Left ventricle myocardium superior (tissue), 1 donor: ENCODE measurements at regions not wholly inside any gene's neighbourhood (a gene's known extent, or its start where the extent isn't known, plus 50 kb on each side); places are given as distances from the start of the nearest gene placed in this dataset.

Experiments used
- ATAC-seq: fragments of 200-7000 bp; cut with Tn5 transposase; one replicate; pipeline ENCODE4 v1.9.1; 2020; ENCODE audit warnings: mild to moderate bottlenecking, moderate library complexity
- DNase-seq: peaks from one replicate; pipeline ENCODE4 v3.0.0-alpha.2; 2020
- intact Hi-C: fragments of 100-400 bp; cut with micrococcal nuclease; formaldehyde crosslinking; loops from one replicate; pipeline ENCODE4 v1.11.0; 2022
- donor health status: DM: no; HTN: yes; CAD: no; lungs with severe emphysema.

GRCh38 chr18:34550156-34550555 is 159.9 kb upstream of the DTNA start:
- intact Hi-C loops: no loop called here
- no peak for DNase-seq
- no peak for ATAC-seq

- intact Hi-C loops: no loop called here
- ATAC-seq: peak; percentile 77
- DNase-seq: no peak
Measured at GRCh38 chr18:34550902-34551301, 159.2 kb upstream of the DTNA start.

- ATAC-seq (peak; percentile 54), DNase-seq (no peak)
- intact Hi-C loops: no loop called here
Measured at GRCh38 chr18:34551824-34552223, 158.3 kb upstream of the DTNA start.

DNA sequence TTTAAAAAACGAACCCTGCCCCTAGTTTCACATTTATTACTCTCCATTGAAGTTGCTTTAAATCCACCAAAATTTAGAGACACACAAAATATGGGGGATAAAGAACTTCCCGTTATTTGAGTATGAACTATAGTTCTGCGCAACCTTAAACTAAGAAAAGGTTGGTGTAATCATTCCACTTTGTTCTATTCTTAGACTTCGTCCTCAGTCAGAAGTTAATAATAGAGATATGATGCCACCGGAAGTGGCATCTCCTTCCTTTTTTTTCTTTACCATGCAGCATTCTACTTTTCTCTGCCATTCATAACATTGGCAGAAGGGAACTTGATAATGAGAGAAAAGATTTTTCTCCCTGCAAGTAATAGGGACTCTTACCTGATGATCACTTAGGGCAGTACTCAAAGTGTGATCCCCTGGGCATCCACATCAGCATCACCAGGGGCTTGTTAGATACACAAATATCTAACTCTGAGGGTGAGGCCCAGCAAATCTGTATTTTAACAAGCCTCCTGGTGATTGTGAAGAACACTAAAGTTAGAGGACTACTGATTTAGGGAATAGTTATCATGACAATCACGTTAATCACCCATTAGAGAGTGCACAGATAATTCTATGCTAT is 147.7 kb upstream of the DTNA start:
- DNase-seq (no peak), ATAC-seq (peak; percentile 88)
- intact Hi-C loops: no loop called here

DNA sequence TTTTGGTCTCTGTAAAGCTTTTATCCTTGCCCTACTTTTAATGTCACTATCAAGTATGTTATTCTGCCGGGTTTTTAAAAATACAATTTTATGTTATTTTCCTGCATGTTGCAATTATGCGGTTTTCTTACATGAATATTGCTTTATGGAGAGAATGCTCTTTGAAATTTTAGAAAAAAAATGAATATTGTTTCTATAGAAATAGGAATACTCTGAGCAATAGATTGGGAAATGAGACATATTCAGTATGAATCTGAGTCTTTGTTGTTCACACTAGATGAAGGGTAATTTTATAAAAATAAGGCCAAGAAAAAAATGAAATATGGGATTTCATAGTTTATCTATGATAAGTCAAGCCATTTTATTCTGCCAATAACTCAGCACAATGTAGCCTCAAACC is 142.2 kb upstream of the DTNA start:
- DNase-seq: no peak
- intact Hi-C loops: no loop called here
- no peak for ATAC-seq

DNA sequence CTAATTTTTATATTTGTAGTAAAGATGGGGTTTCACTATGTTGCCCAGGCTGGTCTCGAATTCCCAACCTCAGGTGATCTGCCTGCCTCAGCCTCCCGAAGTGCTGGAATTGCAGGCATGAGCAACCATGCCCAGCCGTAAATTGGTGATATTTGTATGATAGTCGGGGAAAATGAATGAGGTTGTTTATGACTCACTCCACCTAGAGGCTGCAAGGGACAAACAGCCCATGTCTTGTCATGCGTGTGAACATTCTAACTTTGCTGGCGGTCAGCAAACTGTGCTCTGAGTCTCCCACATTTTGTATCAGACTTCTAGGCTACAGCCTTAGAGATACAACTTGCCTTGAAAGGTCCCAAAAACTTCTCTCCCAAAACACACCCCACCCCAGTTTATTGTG is 133.5 kb upstream of the DTNA start:
- intact Hi-C loops: no loop called here
- DNase-seq: no peak
- no peak for ATAC-seq

DNA sequence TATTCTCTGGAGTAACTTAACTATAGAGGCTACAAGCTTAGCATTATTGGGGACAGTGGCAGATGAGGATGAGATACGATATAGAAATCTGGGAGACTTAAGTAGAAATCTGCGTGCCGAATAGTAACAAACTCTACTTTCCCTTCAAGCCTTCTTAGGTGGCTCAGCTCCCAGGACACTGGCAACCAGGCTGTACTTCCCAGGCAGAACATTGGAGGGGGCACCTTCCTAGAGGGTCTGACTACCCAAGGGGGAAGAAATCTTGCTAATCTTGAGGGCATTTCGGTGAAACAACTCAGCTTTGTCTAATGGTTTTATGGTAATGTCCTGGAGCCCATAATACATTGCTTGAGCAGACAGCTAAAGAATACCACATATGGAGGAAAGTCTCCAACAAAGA is 126.2 kb upstream of the DTNA start:
- no peak for ATAC-seq
- intact Hi-C loops: no loop called here
- no peak for DNase-seq

GRCh38 chr18:34590503-34590902 is 119.6 kb upstream of the DTNA start:
- intact Hi-C loops: loop anchor here (5.0 kb wide), 1 partner anchor 93 kb away; no protein-coding TSS in a partner anchor
- no peak for DNase-seq
- ATAC-seq: no peak

- DNase-seq: no peak
- intact Hi-C loops: loop anchor here (5.0 kb wide), 1 partner anchor 95 kb away; no protein-coding TSS in a partner anchor
- ATAC-seq: peak; percentile 14
Measured at GRCh38 chr18:34591920-34592444, 118.1 kb upstream of the DTNA start.

DNA sequence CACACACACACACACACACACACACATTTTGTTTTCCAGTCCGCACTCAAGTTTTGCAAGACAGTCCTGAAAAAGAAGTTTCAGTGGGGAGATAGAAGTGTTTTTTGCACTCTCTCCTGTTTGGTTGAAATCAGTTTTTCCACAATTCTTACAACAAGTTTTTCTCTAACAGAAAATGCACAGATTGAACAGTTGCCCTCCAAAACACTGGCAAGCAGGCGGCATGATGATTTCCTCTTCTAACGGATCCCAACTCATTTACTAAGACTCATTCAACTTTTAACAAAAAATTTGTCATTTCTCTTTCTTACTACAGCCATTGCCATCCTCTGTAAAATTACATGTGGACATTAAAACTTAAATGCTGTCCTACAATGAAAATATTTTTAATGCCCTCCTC is 117.6 kb upstream of the DTNA start:
- intact Hi-C loops: loop anchor here (5.0 kb wide), 1 partner anchor 95 kb away; no protein-coding TSS in a partner anchor
- ATAC-seq: no peak
- no peak for DNase-seq

- intact Hi-C loops: loop anchor here (5.0 kb wide), 1 partner anchor 96 kb away; no protein-coding TSS in a partner anchor
- ATAC-seq (peak; percentile 93), DNase-seq (peak; percentile 69)
Measured at GRCh38 chr18:34592961-34593382, 117.1 kb upstream of the DTNA start.

DNA sequence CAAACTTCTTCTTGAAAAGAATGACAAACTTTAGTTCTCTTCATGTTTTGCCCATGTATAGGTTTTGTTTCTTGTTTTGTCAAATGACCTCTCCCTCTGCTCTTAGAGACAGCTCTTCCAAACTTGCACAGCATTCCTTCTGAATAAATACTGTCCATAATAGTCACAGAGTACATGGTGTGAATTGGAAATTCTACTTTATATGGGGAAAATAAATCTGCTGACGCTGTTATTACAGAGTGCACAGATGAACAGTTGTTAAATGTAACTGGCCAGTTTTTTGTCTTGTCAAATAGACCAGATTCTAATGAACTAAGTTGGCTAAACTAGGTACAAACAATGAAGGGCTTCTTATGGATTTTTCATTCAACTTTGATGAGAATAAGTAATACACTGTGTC is 115.8 kb upstream of the DTNA start:
- DNase-seq (no peak), ATAC-seq (peak; percentile 11)
- intact Hi-C loops: loop anchor here (5.0 kb wide), 1 partner anchor 97 kb away; no protein-coding TSS in a partner anchor

- ATAC-seq (peak; percentile 8), DNase-seq (no peak)
- intact Hi-C loops: no loop called here
Measured at GRCh38 chr18:34595690-34596089, 114.4 kb upstream of the DTNA start.

DNA sequence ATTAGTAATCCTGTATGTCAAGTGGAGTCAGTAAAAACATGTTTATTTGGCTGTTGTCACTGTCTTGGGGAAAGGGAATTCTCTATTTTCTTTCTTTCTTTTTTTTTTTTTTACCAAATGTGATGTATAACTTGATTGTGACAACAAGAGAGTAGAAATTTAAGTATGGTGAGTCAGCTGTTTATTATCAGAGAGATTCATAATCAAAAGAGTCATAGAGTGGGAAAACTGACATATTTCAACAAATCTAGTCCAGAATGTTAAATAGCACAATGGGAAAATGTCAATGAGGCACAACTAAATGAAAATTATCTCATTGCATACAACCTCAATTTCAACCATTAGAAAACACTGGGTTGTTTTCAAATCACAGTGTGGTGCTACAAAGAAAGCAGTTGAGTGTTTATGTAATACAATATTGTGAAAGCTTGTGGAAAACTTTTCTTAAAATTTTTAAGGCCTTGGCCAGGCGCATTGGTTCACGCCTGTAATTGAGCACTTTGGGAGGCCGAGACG is 111.9 kb upstream of the DTNA start:
- no peak for DNase-seq
- ATAC-seq: no peak
- intact Hi-C loops: no loop called here

DNA sequence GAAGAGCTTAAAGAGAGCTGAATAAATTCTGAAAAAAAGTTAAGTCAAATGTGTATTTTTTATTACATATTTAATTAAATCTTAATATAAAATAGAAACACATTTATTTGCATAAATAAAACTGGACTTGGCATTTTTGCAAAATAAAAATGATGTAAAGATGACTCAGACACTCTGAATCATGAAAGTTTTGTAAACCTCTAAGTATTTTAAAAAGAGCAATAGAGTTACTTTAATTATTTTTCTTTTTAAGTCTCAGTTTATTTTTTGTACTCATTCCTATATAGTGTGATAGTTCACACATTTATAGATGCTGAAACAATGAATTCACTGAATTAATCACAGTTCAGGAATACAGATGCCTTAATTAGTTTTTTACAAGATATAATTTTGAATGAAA is 109.9 kb upstream of the DTNA start:
- DNase-seq: no peak
- intact Hi-C loops: no loop called here
- no peak for ATAC-seq

GRCh38 chr18:34600874-34601656 is 109.0 kb upstream of the DTNA start:
- intact Hi-C loops: no loop called here
- no peak for DNase-seq

GRCh38 chr18:34604591-34604990 is 105.5 kb upstream of the DTNA start:
- ATAC-seq (no peak), DNase-seq (no peak)
- intact Hi-C loops: no loop called here

More at GRCh38 chr18:34600874-34601656, 109.0 kb upstream of the DTNA start:
- peak; percentile 45 for ATAC-seq

GRCh38 chr18:34606851-34607250 is 103.2 kb upstream of the DTNA start:
- ATAC-seq (no peak), DNase-seq (no peak)
- intact Hi-C loops: no loop called here

DNA sequence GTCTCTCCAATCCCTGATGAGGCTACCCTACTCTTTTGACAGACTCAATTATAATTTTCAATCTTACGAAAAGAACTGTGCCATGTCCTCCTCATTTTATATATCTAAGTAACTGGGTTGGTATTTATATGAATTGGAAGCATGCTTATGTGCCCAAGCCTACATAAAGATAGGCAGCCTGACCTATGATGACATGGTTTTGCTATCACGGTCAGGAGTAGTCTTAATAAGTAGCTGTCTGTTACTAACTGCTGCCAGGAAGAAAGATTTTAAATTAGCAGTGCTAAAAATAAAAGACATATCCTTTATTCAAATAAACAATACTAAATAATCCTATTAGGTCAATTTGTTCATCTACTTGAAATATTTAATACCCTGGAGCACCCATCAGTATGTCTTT is 102.0 kb upstream of the DTNA start:
- intact Hi-C loops: no loop called here
- ATAC-seq (peak; percentile 73), DNase-seq (no peak)

DNA sequence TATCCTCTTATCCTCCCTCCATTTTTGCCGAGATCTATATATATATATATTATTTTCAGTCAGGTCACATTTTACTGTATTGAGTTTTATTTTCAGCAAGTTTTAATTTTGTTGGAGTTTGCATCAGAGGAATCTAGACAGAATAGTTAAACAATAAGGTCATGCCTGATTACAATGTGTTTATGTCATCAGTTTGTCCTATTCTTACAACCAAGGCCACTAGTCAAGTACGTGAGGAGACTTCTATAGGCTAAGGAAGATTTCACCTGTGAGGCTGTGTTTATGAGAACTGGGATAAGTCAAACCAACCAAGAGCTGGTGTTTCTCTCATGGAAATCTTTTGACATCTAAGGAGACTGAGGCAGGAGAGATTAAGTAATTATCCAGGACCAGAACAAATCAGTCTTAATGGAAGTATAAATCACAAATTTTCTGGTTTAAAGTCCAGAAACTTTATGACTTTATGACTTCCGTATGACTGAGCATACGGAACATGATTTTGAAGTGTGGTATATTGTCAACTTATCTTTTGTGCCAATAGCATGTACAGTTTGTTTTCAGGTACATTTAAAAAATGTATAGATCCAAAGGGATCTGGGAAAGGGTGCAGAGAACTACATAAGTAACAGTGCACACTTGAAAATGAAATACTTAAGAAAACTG is 100.0 kb upstream of the DTNA start:
- intact Hi-C loops: no loop called here
- DNase-seq: no peak
- no peak for ATAC-seq
